Nephron (organoid): ENCODE measurements at regions not wholly inside any gene's neighbourhood (a gene's known extent, or its start where the extent isn't known, plus 50 kb on each side); places are given as distances from the start of the nearest gene placed in this dataset.
"Not testable (repeated sequence)": the region's sequence is repeated elsewhere in the genome, so short reads cannot be mapped to it uniquely, and the experiment has no call there.

Source experiments
- H3K27ac Mint-ChIP-seq, 3 experiments: 2 replicates each; pipeline ENCODE4 v1.8.0; 2020; ENCODE audit warnings: mixed read lengths in 3 of 3, mild to moderate bottlenecking in 2 of 3, moderate library complexity in 1 of 3
- H3K27me3 Mint-ChIP-seq: 2 replicates; pipeline ENCODE4 v1.8.0; 2021; ENCODE audit warnings: low read depth, mild to moderate bottlenecking, moderate library complexity, mixed read lengths
- H3K36me3 Mint-ChIP-seq: 2 replicates; pipeline ENCODE4 v1.8.0; 2020; ENCODE audit warnings: low read depth, mixed read lengths
- H3K4me1 Mint-ChIP-seq: 2 replicates; pipeline ENCODE4 v1.8.0; 2020; ENCODE audit warnings: mixed read lengths
- H3K4me3 Mint-ChIP-seq, 3 experiments: 2 replicates each; pipeline ENCODE4 v1.8.0; 2020; ENCODE audit warnings: mild to moderate bottlenecking in 3 of 3, mixed read lengths in 3 of 3, moderate library complexity in 2 of 3
- H3K9me3 Mint-ChIP-seq: 2 replicates; pipeline ENCODE4 v1.8.0; 2020; ENCODE audit warnings: mixed read lengths
- TF ChIP-seq, protein P1 (sequence below), 3 experiments: fragments of 200-600 bp; sonication (generic); IDR thresholded peaks; one replicate each; pipeline ENCODE4 v1.5.0; 2021; ENCODE audit warnings: antibody characterized with exemption in 3 of 3; ENCODE audit not compliant: unreplicated experiment in 3 of 3

GRCh38 chr7:153100691-153101237 is 341.2 kb downstream of the ACTR3B start:
- TF ChIP-seq, protein P1, sequence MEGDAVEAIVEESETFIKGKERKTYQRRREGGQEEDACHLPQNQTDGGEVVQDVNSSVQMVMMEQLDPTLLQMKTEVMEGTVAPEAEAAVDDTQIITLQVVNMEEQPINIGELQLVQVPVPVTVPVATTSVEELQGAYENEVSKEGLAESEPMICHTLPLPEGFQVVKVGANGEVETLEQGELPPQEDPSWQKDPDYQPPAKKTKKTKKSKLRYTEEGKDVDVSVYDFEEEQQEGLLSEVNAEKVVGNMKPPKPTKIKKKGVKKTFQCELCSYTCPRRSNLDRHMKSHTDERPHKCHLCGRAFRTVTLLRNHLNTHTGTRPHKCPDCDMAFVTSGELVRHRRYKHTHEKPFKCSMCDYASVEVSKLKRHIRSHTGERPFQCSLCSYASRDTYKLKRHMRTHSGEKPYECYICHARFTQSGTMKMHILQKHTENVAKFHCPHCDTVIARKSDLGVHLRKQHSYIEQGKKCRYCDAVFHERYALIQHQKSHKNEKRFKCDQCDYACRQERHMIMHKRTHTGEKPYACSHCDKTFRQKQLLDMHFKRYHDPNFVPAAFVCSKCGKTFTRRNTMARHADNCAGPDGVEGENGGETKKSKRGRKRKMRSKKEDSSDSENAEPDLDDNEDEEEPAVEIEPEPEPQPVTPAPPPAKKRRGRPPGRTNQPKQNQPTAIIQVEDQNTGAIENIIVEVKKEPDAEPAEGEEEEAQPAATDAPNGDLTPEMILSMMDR (IDR thresholded peaks at IDR 0.05; ENCODE audit: unreplicated experiment in 3 of 3): no peak
- Mint-ChIP-seq H3K27ac (no peak overlapping the region), H3K4me3 (no peak overlapping the region), H3K4me1 (no peaks in the 10 kb centered on the region), H3K9me3 (no peaks in the 10 kb centered on the region), H3K36me3 (peaks cover 25% of the 10 kb centered on the region), H3K27me3 (no peaks in the 10 kb centered on the region)

DNA sequence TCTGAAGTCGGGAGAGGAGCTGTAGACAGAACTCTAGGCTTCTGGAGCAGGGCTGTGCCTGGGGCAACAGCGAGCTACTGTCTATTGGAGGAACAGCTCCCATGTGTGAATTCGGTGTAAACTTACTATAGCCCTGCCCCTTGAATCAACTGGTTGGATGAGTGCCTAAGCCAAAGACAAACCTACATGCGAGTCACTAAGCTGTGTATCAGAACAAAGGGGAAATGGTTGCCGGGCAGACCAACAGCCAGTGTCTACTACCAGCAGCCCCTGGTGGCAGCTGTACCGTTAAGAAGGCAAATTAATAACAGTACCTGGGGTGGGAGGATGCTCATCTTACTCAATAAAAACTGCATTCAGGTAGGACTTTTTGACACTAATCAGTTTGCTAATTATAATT is 343.6 kb downstream of the ACTR3B start:
- TF ChIP-seq, protein P1 (IDR thresholded peaks at IDR 0.05; ENCODE audit: unreplicated experiment in 3 of 3): no peak
- peaks cover 26% of the 10 kb centered on the region for H3K36me3 Mint-ChIP-seq
- no peak overlapping the region for H3K27ac Mint-ChIP-seq
- no peak overlapping the region for H3K4me3 Mint-ChIP-seq
- no peaks in the 10 kb centered on the region for H3K9me3 Mint-ChIP-seq
- H3K4me1 Mint-ChIP-seq: no peaks in the 10 kb centered on the region
- H3K27me3 Mint-ChIP-seq: no peaks in the 10 kb centered on the region

- H3K4me1 Mint-ChIP-seq: no peaks in the 10 kb centered on the region
- H3K27me3 Mint-ChIP-seq: no peaks in the 10 kb centered on the region
- no peak overlapping the region for H3K4me3 Mint-ChIP-seq
- TF ChIP-seq, protein P1 (IDR thresholded peaks at IDR 0.05; ENCODE audit: unreplicated experiment in 3 of 3): no peak
- no peak overlapping the region for H3K27ac Mint-ChIP-seq
- H3K9me3 Mint-ChIP-seq: no peaks in the 10 kb centered on the region
- peaks cover 10% of the 10 kb centered on the region for H3K36me3 Mint-ChIP-seq
Observed at GRCh38 chr7:153107826-153108225, 348.3 kb downstream of the ACTR3B start.

DNA sequence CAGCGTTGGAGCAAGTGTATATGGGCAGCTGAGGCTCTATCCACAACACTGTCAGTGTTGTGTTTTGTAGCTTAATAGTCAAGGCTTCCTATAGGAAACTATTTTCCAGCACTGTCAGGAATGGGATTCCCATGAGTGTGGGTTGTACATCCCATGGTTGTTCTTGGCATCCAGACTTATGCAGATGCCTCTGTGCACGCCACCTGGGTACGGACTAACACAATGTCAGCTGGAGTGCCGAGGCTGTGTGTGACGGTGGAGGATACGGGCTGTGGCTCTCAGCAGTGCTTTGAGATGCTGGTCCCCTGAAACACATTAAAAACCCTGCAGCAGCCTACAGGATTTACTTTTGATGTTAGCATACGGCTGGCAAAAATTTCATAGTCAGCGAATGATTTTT is 350.0 kb downstream of the ACTR3B start:
- no peak overlapping the region for H3K4me3 Mint-ChIP-seq
- peaks cover 13% of the 10 kb centered on the region for H3K36me3 Mint-ChIP-seq
- no peaks in the 10 kb centered on the region for H3K4me1 Mint-ChIP-seq
- H3K27ac Mint-ChIP-seq: no peak overlapping the region
- no peaks in the 10 kb centered on the region for H3K27me3 Mint-ChIP-seq
- peaks cover 2% of the 10 kb centered on the region for H3K9me3 Mint-ChIP-seq
- TF ChIP-seq, protein P1 (IDR thresholded peaks at IDR 0.05; ENCODE audit: unreplicated experiment in 3 of 3): no peak

DNA sequence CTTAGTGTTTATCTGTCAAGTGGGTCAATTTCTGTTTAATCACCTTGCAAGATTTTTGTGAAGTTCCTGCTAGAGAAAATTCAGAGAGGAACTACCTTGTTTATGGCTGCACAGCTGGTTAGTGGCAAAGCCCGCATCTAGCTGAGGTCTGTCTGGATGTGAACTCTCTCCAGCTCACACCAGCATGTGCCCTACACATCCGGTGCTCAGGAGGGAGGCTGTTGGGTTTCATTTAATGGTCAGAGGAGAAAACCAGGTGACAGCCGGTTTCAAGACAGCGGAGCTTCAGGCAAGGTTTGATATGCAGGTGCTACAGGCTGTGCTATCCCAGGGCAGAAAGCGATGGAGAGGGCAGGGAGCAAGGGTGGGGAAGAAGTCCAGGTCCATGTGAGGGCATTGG is 351.1 kb downstream of the ACTR3B start:
- no peak overlapping the region for H3K27ac Mint-ChIP-seq
- TF ChIP-seq, protein P1 (IDR thresholded peaks at IDR 0.05; ENCODE audit: unreplicated experiment in 3 of 3): no peak
- no peak overlapping the region for H3K4me3 Mint-ChIP-seq

DNA sequence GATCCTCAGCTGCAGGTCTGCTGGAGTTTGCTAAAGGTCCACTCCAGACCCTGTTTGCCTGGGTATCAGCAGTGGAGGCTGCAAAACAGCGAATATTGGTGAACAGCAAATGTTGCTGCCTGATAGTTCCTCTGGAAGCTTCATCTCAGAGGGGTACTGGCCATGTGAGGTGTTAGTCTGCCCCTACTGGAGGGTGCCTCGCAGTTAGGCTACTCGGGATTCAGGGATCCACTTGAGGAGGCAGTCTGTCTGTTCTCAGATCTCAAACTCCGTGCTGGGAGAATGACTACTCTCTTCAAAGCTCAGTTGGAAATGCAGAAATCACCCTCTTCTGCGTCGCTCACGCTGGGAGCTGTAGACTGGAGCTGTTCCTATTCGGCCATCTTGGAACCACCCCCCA is 362.7 kb downstream of the ACTR3B start:
- H3K27ac Mint-ChIP-seq, H3K36me3 Mint-ChIP-seq, H3K4me3 Mint-ChIP-seq, H3K27me3 Mint-ChIP-seq, H3K4me1 Mint-ChIP-seq: not testable (repeated sequence)
- peaks cover 15% of the 10 kb centered on the region for H3K9me3 Mint-ChIP-seq

More for the DNA sequence above, 351.1 kb downstream of the ACTR3B start:
- no peaks in the 10 kb centered on the region for H3K4me1 Mint-ChIP-seq
- H3K9me3 Mint-ChIP-seq: peaks cover 5% of the 10 kb centered on the region
- H3K36me3 Mint-ChIP-seq: peaks cover 13% of the 10 kb centered on the region
- no peaks in the 10 kb centered on the region for H3K27me3 Mint-ChIP-seq
